HG03378 (cell line): ENCODE measurements at regions not wholly inside any gene's neighbourhood (a gene's known extent, or its start where the extent isn't known, plus 50 kb on each side); places are given as distances from the start of the nearest gene placed in this dataset.
"Not testable (repeated sequence)": the region's sequence is repeated elsewhere in the genome, so short reads cannot be mapped to it uniquely, and the experiment has no call there.

ENCODE experiments used
- ATAC-seq: cut with Tn5 transposase; IDR thresholded peaks from one replicate; pipeline ENCODE4 v1.9.1; 2021; ENCODE audit warnings: mild to moderate bottlenecking, moderate library complexity; ENCODE audit not compliant: unreplicated experiment

GRCh38 chr2:62412347-62412742, 93.7 kb downstream of the TMEM17 start:
- ATAC-seq = no peak

- no peak for ATAC-seq
Measured at GRCh38 chr2:62410926-62411456, 95.0 kb downstream of the TMEM17 start.

- no peak for ATAC-seq
Measured at GRCh38 chr2:62410015-62410453, 96.0 kb downstream of the TMEM17 start.

- no peak for ATAC-seq
Measured at GRCh38 chr2:62409442-62409841, 96.6 kb downstream of the TMEM17 start.

- no peak for ATAC-seq
Measured at GRCh38 chr2:62408241-62408677, 97.7 kb downstream of the TMEM17 start.

- no peak for ATAC-seq
Measured at GRCh38 chr2:62407838-62408237, 98.2 kb downstream of the TMEM17 start.

GRCh38 chr2:62407401-62407800, 98.6 kb downstream of the TMEM17 start:
- no peak for ATAC-seq

- no peak for ATAC-seq
Measured at GRCh38 chr2:62406573-62407043, 99.4 kb downstream of the TMEM17 start.

- no peak for ATAC-seq
Measured at GRCh38 chr2:62404913-62405312, 101.1 kb downstream of the TMEM17 start.

GRCh38 chr2:62402156-62402555, 103.8 kb downstream of the TMEM17 start:
- no peak for ATAC-seq

GRCh38 chr2:62398356-62398755, 107.6 kb downstream of the TMEM17 start:
- no peak for ATAC-seq

- no peak for ATAC-seq
Measured at GRCh38 chr2:62396880-62397279, 109.1 kb downstream of the TMEM17 start.

- no peak for ATAC-seq
Measured at GRCh38 chr2:62393293-62393692, 112.7 kb downstream of the TMEM17 start.

- ATAC-seq = no peak
Measured at GRCh38 chr2:62391696-62392095, 114.3 kb downstream of the TMEM17 start.

GRCh38 chr2:62386378-62386777, 119.6 kb downstream of the TMEM17 start:
- not testable (repeated sequence) for ATAC-seq

- no peak for ATAC-seq
Measured at GRCh38 chr2:62383846-62384245, 122.1 kb downstream of the TMEM17 start.

- ATAC-seq = no peak
Measured at GRCh38 chr2:62382757-62383156, 123.2 kb downstream of the TMEM17 start.

GRCh38 chr2:62382122-62382521, 123.9 kb downstream of the TMEM17 start:
- no peak for ATAC-seq

GRCh38 chr2:62381656-62382055, 124.3 kb downstream of the TMEM17 start:
- ATAC-seq = no peak

- no peak for ATAC-seq
Measured at GRCh38 chr2:62379566-62379965, 126.4 kb downstream of the TMEM17 start.

- ATAC-seq = no peak
Measured at GRCh38 chr2:62375113-62375420, 130.9 kb downstream of the TMEM17 start.

- ATAC-seq = no peak
Measured at GRCh38 chr2:62374301-62375112, 131.5 kb downstream of the TMEM17 start.

- ATAC-seq = no peak
Measured at GRCh38 chr2:62372824-62373223, 133.2 kb downstream of the TMEM17 start.
